Upper lobe of left lung (tissue), 6 donors: ENCODE measurements at regions not wholly inside any gene's neighbourhood (a gene's known extent, or its start where the extent isn't known, plus 50 kb on each side); places are given as distances from the start of the nearest gene placed in this dataset.
"Not testable (repeated sequence)": the region's sequence is repeated elsewhere in the genome, so short reads cannot be mapped to it uniquely, and the experiment has no call there.

Experiments used
- ATAC-seq, 2 donors: fragments of 200-7000 bp; cut with Tn5 transposase; one replicate each; pipeline ENCODE4 v1.9.1; 2022; ENCODE audit warnings: mild to moderate bottlenecking in 2 of 2, moderate library complexity in 2 of 2; ENCODE audit not compliant: low FRiP score in 2 of 2
- DNase-seq, 2 donors: peaks; one replicate each; pipeline ENCODE4 v3.0.0-alpha.2; 2019 to 2020
- H3K27ac ChIP-seq, 4 donors: fragments of 200-600 bp; sonication (generic); one replicate each; pipeline ENCODE4 v1.5.1; 2016 to 2019
- H3K27me3 ChIP-seq, 4 donors: fragments of 200-600 bp; sonication (generic); one replicate each; pipeline ENCODE4 v1.5.1; 2017 to 2019
- H3K36me3 ChIP-seq, 4 donors: fragments of 200-600 bp; sonication (generic); one replicate each; pipeline ENCODE4 v1.5.1; 2016 to 2019
- H3K4me1 ChIP-seq, 4 donors: fragments of 200-600 bp; sonication (generic); one replicate each; pipeline ENCODE4 v1.5.1; 2018 to 2019
- H3K4me3 ChIP-seq, 4 donors: fragments of 200-600 bp; sonication (generic); one replicate each; pipeline ENCODE4 v1.5.1; 2017 to 2019; ENCODE audit warnings: mild to moderate bottlenecking in 2 of 4, moderate library complexity in 1 of 4
- H3K9me3 ChIP-seq, 4 donors: fragments of 200-600 bp; sonication (generic); one replicate each; pipeline ENCODE4 v1.5.1; 2018 to 2019
- EP300 ChIP-seq, 4 donors: sonication (generic); formaldehyde crosslinking; IDR thresholded peaks; one replicate each; pipeline ENCODE4 v1.5.1; 2017; ENCODE audit warnings: antibody characterized with exemption in 4 of 4, control low read depth in 2 of 4
- POLR2A ChIP-seq, 4 donors: fragments of 450-650 bp; IDR thresholded peaks; one replicate each; pipeline ENCODE4 v1.5.1; 2016 to 2017; ENCODE audit warnings: antibody characterized with exemption in 4 of 4, mild to moderate bottlenecking in 2 of 4
- POLR2AphosphoS5 ChIP-seq, 2 donors: sonication (generic); formaldehyde crosslinking; IDR thresholded peaks; one replicate each; pipeline ENCODE4 v1.5.1; 2017; ENCODE audit warnings: antibody characterized with exemption in 2 of 2
- WGBS, 2 donors: methylation state at CpG; one replicate each; pipeline ENCODE4 v1.1.5; 2017 to 2018; 5-methylcytosine and 5-hydroxymethylcytosine counted together
- TF ChIP-seq, protein P1 (sequence below), 6 experiments: fragments of 450-650 bp in 4 of 6; fragments of 200-600 bp in 2 of 6; sonication (generic) in 2 of 6; IDR thresholded peaks; one replicate each; pipeline ENCODE4 v1.5.1; 2016 to 2019; ENCODE audit warnings: antibody characterized with exemption in 6 of 6
- donor health status: DM: no; HTN: no; CAD: no; lungs with moderate emphysema.
- donor health status: DM: no; HTN: yes; CAD: no; lungs with severe emphysema.

DNA sequence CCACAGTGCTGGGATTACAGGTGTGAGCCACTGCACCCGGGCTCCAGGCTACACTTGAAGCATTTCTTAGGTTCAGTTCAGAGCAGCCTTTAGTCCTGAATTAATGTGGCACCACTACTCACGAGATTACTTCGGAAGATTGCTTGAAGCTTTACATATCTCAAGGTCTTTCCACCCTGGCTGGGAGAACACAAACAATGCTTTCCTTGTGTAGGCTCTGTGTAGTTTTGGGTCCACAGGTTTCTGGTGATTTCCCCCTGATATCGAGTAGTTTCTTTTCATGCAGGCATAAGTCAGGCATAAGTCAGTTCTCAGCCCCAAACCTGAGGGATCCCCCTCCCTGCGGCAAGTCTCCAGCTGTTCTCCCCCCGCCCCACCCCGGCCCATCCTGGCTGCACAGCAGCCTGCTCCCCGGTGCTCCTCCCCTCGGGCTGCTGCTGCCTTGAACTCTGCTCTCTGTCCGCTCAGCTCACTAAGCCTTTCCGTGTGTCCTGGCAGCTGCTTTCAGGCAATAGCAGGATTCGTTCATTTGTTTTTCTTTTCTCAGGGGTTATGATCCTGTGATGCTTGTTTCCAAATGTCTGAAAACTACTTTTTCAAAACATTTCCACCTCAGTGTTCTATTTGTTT lies 417.7 kb downstream of the TMEM121 start:
- DNase-seq (no peak), ATAC-seq (no peak)
- H3K27ac ChIP-seq: no peak overlapping the region
- WGBS, 2 donors: 85 to 86% methylated on average over 12 of the region's 12 CpGs
- no peaks in the 10 kb centered on the region for H3K27me3 ChIP-seq
- H3K4me1 ChIP-seq: peaks cover 0 to 6% (median 0%) of the 10 kb centered on the region in 4 donors
- H3K4me3 ChIP-seq: no peak overlapping the region
- no peak for TF ChIP-seq POLR2A (IDR thresholded peaks at IDR 0.05)
- no peak for TF ChIP-seq EP300 (IDR thresholded peaks at IDR 0.05)
- TF ChIP-seq, protein P1, sequence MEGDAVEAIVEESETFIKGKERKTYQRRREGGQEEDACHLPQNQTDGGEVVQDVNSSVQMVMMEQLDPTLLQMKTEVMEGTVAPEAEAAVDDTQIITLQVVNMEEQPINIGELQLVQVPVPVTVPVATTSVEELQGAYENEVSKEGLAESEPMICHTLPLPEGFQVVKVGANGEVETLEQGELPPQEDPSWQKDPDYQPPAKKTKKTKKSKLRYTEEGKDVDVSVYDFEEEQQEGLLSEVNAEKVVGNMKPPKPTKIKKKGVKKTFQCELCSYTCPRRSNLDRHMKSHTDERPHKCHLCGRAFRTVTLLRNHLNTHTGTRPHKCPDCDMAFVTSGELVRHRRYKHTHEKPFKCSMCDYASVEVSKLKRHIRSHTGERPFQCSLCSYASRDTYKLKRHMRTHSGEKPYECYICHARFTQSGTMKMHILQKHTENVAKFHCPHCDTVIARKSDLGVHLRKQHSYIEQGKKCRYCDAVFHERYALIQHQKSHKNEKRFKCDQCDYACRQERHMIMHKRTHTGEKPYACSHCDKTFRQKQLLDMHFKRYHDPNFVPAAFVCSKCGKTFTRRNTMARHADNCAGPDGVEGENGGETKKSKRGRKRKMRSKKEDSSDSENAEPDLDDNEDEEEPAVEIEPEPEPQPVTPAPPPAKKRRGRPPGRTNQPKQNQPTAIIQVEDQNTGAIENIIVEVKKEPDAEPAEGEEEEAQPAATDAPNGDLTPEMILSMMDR (IDR thresholded peaks at IDR 0.05): no peak
- no peak for TF ChIP-seq POLR2AphosphoS5 (IDR thresholded peaks at IDR 0.05)
- peaks cover 0 to 7% (median 3%) of the 10 kb centered on the region in 4 donors for H3K9me3 ChIP-seq
- H3K36me3 ChIP-seq: no peaks in the 10 kb centered on the region

DNA sequence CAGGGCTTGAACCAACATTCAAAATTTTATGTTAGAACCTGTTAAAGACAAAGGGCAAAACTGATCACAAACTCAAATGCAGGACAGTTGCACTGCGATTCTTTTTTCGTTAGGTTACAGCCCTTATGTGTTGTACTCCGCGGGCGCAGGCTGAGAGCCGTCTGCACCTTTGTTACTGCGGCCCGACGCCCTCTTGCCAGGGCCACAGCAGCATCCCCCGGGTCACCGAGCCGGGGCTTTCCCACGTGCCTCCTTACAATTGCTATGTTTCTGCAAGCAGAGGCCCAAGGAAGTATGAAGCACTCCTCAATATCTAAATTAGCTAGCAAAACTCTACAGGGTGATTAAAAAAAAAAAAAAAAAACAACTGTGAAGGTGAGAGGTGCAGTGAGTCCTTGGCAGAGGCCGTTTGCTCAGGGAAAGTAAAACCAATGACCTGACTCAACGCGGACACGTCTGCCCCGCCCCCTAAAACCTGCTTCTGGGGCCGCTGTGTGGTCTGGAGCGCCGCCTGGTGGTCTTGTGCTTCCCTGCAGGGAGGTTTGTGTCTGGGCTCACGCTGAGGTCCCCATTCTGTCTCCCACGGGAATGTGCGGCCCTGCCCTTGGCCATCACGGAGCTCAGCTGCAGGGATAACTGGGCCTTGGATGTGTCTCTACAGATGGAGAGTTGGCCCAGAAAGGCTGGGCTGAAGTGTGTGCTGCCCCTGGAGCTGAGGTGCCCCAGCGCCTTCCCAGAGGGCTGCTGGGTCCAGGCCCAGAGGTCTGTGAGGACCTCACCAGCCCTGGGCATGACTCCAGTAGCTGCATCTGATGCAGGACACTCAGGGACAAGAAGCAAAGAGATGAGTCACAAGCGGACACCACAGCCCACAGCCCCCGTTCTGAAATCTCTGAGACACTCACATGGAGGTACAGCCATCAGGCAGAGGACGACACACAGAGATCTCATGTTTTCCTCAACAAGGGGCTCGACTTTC lies 418.5 kb downstream of the TMEM121 start:
- WGBS, 2 donors: 50 to 57% methylated on average over 23 to 30 of the region's 30 CpGs
- no peak overlapping the region for H3K4me3 ChIP-seq
- no peaks in the 10 kb centered on the region for H3K27me3 ChIP-seq
- H3K4me1 ChIP-seq: peaks cover 0 to 6% (median 0%) of the 10 kb centered on the region in 4 donors
- H3K9me3 ChIP-seq: peaks cover 0 to 2% (median 0%) of the 10 kb centered on the region in 4 donors
- no peak overlapping the region for H3K27ac ChIP-seq
- TF ChIP-seq, protein P1 (IDR thresholded peaks at IDR 0.05): peak; percentile 46 to 81 (median 70)
- no peak for TF ChIP-seq POLR2AphosphoS5 (IDR thresholded peaks at IDR 0.05)
- H3K36me3 ChIP-seq: no peaks in the 10 kb centered on the region
- DNase-seq (peak; percentile 72 to 88), ATAC-seq (peak; percentile 74 to 80)

DNA sequence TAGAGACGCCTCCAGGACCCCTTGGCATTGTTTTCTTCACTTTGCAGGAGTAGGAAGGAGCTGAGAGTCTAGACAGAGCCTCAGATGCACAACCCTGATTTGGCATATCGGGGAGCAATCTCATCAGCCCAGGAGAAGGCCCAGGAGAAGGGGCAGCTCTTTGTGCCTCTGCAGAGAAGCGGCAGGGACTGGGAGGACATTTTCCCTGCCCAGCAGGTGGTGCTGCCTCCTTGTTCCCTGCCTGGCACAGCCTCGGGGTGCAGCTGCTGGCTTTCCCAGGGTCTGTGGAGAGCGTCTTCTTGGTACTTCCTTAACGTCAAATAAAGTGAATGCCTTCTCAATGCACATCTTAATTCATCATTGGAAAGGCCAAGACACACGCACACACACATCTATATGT lies 419.5 kb downstream of the TMEM121 start:
- no peak for TF ChIP-seq EP300 (IDR thresholded peaks at IDR 0.05)
- no peak for TF ChIP-seq POLR2AphosphoS5 (IDR thresholded peaks at IDR 0.05)
- TF ChIP-seq POLR2A (IDR thresholded peaks at IDR 0.05): no peak
- TF ChIP-seq, protein P1 (IDR thresholded peaks at IDR 0.05): no peak
- 62 to 72% methylated on average over 7 of the region's 7 CpGs for WGBS, 2 donors
- no peak for ATAC-seq

DNA sequence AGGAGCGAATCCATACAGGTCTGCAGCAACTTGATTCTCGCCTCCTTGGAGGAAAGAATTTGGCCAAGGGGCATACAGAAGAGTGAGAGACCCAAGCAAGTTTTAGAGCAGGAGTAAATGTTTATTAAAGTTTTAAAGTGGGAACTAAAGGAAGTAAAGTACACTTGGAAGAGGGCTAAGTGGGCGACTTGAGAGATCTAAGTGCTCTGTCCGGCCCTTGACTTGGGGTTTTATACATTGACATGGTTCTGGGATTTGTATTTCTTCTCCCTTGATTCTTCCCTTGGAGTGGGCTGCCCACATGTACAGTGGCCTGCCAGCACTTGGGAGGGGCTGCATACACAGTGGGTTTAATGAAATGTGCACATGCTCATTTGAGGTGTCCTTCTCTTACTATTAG lies 421.2 kb downstream of the TMEM121 start:
- DNase-seq (no peak), ATAC-seq (no peak)
- H3K27ac ChIP-seq: no peak overlapping the region
- H3K36me3 ChIP-seq: no peaks in the 10 kb centered on the region
- H3K27me3 ChIP-seq: no peaks in the 10 kb centered on the region
- peaks cover 0 to 6% (median 0%) of the 10 kb centered on the region in 4 donors for H3K4me1 ChIP-seq
- H3K9me3 ChIP-seq: no peaks in the 10 kb centered on the region
- TF ChIP-seq, protein P1 (IDR thresholded peaks at IDR 0.05): no peak
- TF ChIP-seq POLR2AphosphoS5 (IDR thresholded peaks at IDR 0.05) (no peak), POLR2A (IDR thresholded peaks at IDR 0.05) (no peak), EP300 (IDR thresholded peaks at IDR 0.05) (no peak)
- 60 to 76% methylated on average over 4 of the region's 4 CpGs for WGBS, 2 donors
- no peak overlapping the region for H3K4me3 ChIP-seq

More for the DNA sequence above, 419.5 kb downstream of the TMEM121 start:
- no peak overlapping the region for H3K4me3 ChIP-seq
- no peaks in the 10 kb centered on the region for H3K27me3 ChIP-seq
- peak in 1 of 2 donors; percentile 38 for DNase-seq
- no peaks in the 10 kb centered on the region for H3K9me3 ChIP-seq
- no peaks in the 10 kb centered on the region for H3K36me3 ChIP-seq
- no peak overlapping the region for H3K27ac ChIP-seq
- H3K4me1 ChIP-seq: peaks cover 0 to 6% (median 0%) of the 10 kb centered on the region in 4 donors

DNA sequence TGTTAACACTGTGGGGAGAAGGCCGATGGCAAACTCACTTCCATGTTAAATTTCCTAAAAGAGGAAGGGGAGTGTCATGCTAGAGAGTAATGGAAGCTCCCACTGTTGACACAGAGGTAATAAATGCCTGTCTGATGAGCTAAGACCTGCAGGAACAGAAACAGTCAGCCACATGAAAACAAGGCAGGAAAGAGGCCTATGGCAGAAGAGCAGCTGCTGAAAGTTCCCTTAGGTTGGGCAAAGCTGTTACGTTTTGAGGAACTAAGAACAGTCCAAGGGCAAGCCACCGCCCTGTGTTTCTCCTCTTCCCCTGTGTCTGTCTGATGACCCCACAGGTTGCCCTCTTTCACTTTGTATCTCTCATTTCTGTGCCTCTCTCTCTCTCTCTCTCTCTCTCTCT lies 422.6 kb downstream of the TMEM121 start:
- not testable (repeated sequence) for H3K27me3 ChIP-seq, H3K4me1 ChIP-seq, H3K36me3 ChIP-seq, H3K4me3 ChIP-seq, H3K27ac ChIP-seq, H3K9me3 ChIP-seq
- peak in 1 of 2 donors; percentile 57 for ATAC-seq
- DNase-seq: peak in 1 of 2 donors; percentile 38
- WGBS, 2 donors: 29 to 42% methylated on average over 1 to 2 of the region's 3 CpGs

DNA sequence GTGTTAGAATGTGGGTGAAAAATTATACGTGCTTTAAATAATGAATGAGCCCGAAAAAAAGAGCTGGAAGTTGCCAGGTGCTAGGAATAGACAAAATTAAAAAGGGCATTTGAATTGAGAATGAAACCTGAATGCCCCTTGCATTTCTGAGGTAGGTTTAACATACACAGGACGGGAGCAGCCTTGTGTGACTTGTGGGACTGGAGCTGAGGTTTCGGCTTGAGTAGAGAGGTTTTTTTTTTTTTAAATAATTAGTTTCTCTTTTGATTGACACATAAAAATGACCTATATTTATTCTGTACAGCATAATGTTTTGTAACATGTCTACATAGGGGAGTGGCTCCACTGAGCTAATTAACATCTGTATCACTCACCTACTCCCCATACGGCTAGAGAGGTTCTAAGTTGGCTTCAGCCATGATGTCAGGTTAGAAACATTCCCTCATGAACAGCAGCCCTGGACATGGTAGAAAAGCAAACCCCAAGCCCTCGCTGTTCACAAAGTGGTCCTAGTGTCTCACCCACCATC lies 424.0 kb downstream of the TMEM121 start:
- H3K27ac ChIP-seq, H3K4me1 ChIP-seq, DNase-seq, H3K4me3 ChIP-seq, H3K27me3 ChIP-seq, ATAC-seq, H3K36me3 ChIP-seq, H3K9me3 ChIP-seq: not testable (repeated sequence)
- WGBS, 2 donors: 62 to 70% methylated on average over 5 to 6 of the region's 6 CpGs
